GM21825 (cell line): ENCODE measurements at regions not wholly inside any gene's neighbourhood (a gene's known extent, or its start where the extent isn't known, plus 50 kb on each side); places are given as distances from the start of the nearest gene placed in this dataset.

ENCODE experiments used
- ATAC-seq: cut with Tn5 transposase; IDR thresholded peaks from one replicate; pipeline ENCODE4 v1.9.1; 2021; ENCODE audit warnings: mild to moderate bottlenecking, moderate library complexity; ENCODE audit not compliant: unreplicated experiment

- no peak for ATAC-seq
Measured at GRCh38 chr6:165960695-165961094, 207.0 kb downstream of the TBXT start.

- no peak for ATAC-seq
Measured at GRCh38 chr6:165959627-165960026, 208.0 kb downstream of the TBXT start.

GRCh38 chr6:165956874-165957273, 210.8 kb downstream of the TBXT start:
- ATAC-seq: no peak

- no peak for ATAC-seq
Measured at GRCh38 chr6:165952514-165952913, 215.1 kb downstream of the TBXT start.

- no peak for ATAC-seq
Measured at GRCh38 chr6:165950316-165950715, 217.3 kb downstream of the TBXT start.

- no peak for ATAC-seq
Measured at GRCh38 chr6:165949324-165949723, 218.3 kb downstream of the TBXT start.

- no peak for ATAC-seq
Measured at GRCh38 chr6:165944002-165944466, 223.6 kb downstream of the TBXT start.

GRCh38 chr6:165941786-165942185, 225.9 kb downstream of the TBXT start:
- no peak for ATAC-seq

- no peak for ATAC-seq
Measured at GRCh38 chr6:165941249-165941775, 226.3 kb downstream of the TBXT start.

- no peak for ATAC-seq
Measured at GRCh38 chr6:165940366-165940765, 227.3 kb downstream of the TBXT start.

- ATAC-seq: no peak
Measured at GRCh38 chr6:165939601-165940290, 227.9 kb downstream of the TBXT start.

GRCh38 chr6:165939047-165939446, 228.6 kb downstream of the TBXT start:
- no peak for ATAC-seq

GRCh38 chr6:165937564-165938358, 229.9 kb downstream of the TBXT start:
- no peak for ATAC-seq

- ATAC-seq: no peak
Measured at GRCh38 chr6:165936660-165937059, 231.0 kb downstream of the TBXT start.

GRCh38 chr6:165936096-165936495, 231.6 kb downstream of the TBXT start:
- ATAC-seq: no peak

- ATAC-seq: no peak
Measured at GRCh38 chr6:165931675-165932074, 236.0 kb downstream of the TBXT start.

GRCh38 chr6:165930668-165931214, 236.9 kb downstream of the TBXT start:
- no peak for ATAC-seq

GRCh38 chr6:165929607-165930006, 238.0 kb downstream of the TBXT start:
- no peak for ATAC-seq

GRCh38 chr6:165926378-165926777, 241.3 kb downstream of the TBXT start:
- no peak for ATAC-seq

- no peak for ATAC-seq
Measured at GRCh38 chr6:165925474-165926156, 242.0 kb downstream of the TBXT start.

GRCh38 chr6:165922309-165922794, 245.3 kb downstream of the TBXT start:
- no peak for ATAC-seq
